LNCaP clone FGC (cell line): ENCODE measurements at regions not wholly inside any gene's neighbourhood (a gene's known extent, or its start where the extent isn't known, plus 50 kb on each side); places are given as distances from the start of the nearest gene placed in this dataset.

Experiments used
- DNase-seq: peaks from one replicate; pipeline ENCODE4 v3.0.0-alpha.2; 2011; ENCODE audit warnings: low read depth
- H3K4me3 ChIP-seq: 2 replicates; pipeline ENCODE4 v1.5.1; 2011; ENCODE audit warnings: mild to moderate bottlenecking, low read depth, low read length, control low read depth
- CTCF ChIP-seq: IDR thresholded peaks from 2 replicates; pipeline ENCODE4 v1.5.1; 2012; ENCODE audit warnings: mild to moderate bottlenecking; ENCODE audit not compliant: control insufficient read depth, insufficient read depth; ENCODE audit errors: extremely low read depth

GRCh38 chr17:34781571-34782108, 179.6 kb downstream of the CCT6B start:
- no peak for DNase-seq
- TF ChIP-seq CTCF: no peak
- no peak overlapping the region for H3K4me3 ChIP-seq

- no peak for TF ChIP-seq CTCF
- no peak for DNase-seq
Measured at GRCh38 chr17:34781071-34781470, 180.2 kb downstream of the CCT6B start.

GRCh38 chr17:34780438-34780837, 180.8 kb downstream of the CCT6B start:
- TF ChIP-seq CTCF: no peak
- H3K4me3 ChIP-seq: no peak overlapping the region

More at GRCh38 chr17:34781071-34781470, 180.2 kb downstream of the CCT6B start:
- no peak overlapping the region for H3K4me3 ChIP-seq

GRCh38 chr17:34776456-34777443, 184.5 kb downstream of the CCT6B start:
- no peak for DNase-seq
- TF ChIP-seq CTCF: no peak
- H3K4me3 ChIP-seq: no peak overlapping the region

More at GRCh38 chr17:34780438-34780837, 180.8 kb downstream of the CCT6B start:
- DNase-seq: no peak

GRCh38 chr17:34773036-34773435, 188.2 kb downstream of the CCT6B start:
- no peak for DNase-seq
- H3K4me3 ChIP-seq: no peak overlapping the region
- TF ChIP-seq CTCF: no peak

GRCh38 chr17:34771891-34772290, 189.4 kb downstream of the CCT6B start:
- TF ChIP-seq CTCF: no peak

More at GRCh38 chr17:34771891-34772290, 189.4 kb downstream of the CCT6B start:
- DNase-seq: no peak
- H3K4me3 ChIP-seq: no peak overlapping the region
